ENCODE measurements at regions not wholly inside any gene's neighbourhood (a gene's known extent, or its start where the extent isn't known, plus 50 kb on each side); places are given as distances from the start of the nearest gene placed in this dataset.
A peak's percentile ranks its signal among the peaks of the same experiment; 100 is the strongest.

- Mint-ChIP-seq H3K4me3 (no peak overlapping the region), H3K9me3 (no peaks in the 10 kb centered on the region), H3K4me1 (ENCODE audit: low read depth) (peaks cover 6% of the 10 kb centered on the region; the same call in 1 of the 2 replicates), H3K27ac (no peak overlapping the region), H3K36me3 (ENCODE audit: low read depth) (no peaks in the 10 kb centered on the region), H3K27me3 (ENCODE audit: insufficient read depth) (no peaks in the 10 kb centered on the region; the same call in 1 of the 2 replicates)
- no peak for TF ChIP-seq CTCF (IDR thresholded peaks at IDR 0.05)
- no peak for DNase-seq
These were observed 421.6 kb upstream of the CHST9 start for GRCh38 chr18:27606741-27607140.

GRCh38 chr18:27605107-27605834, 420.2 kb upstream of the CHST9 start:
- Mint-ChIP-seq H3K4me3 (no peak overlapping the region), H3K4me1 (ENCODE audit: low read depth) (peaks cover 6% of the 10 kb centered on the region; the same call in 1 of the 2 replicates), H3K27me3 (ENCODE audit: insufficient read depth) (no peaks in the 10 kb centered on the region; the same call in 1 of the 2 replicates), H3K9me3 (no peaks in the 10 kb centered on the region), H3K27ac (no peak overlapping the region), H3K36me3 (ENCODE audit: low read depth) (no peaks in the 10 kb centered on the region)
- DNase-seq, result peak; percentile 69
- TF ChIP-seq CTCF (IDR thresholded peaks at IDR 0.05), result peak; percentile 92

- Mint-ChIP-seq H3K36me3 (ENCODE audit: low read depth) (no peaks in the 10 kb centered on the region), H3K27me3 (ENCODE audit: insufficient read depth) (no peaks in the 10 kb centered on the region; the same call in 1 of the 2 replicates), H3K4me1 (ENCODE audit: low read depth) (peaks cover 6% of the 10 kb centered on the region; the same call in 1 of the 2 replicates), H3K4me3 (no peak overlapping the region), H3K27ac (no peak overlapping the region), H3K9me3 (no peaks in the 10 kb centered on the region)
- no peak for TF ChIP-seq CTCF (IDR thresholded peaks at IDR 0.05)
- DNase-seq, result peak; percentile 13
These were observed 419.5 kb upstream of the CHST9 start for GRCh38 chr18:27604583-27604982.

GRCh38 chr18:27602092-27602491, 417.0 kb upstream of the CHST9 start:
- no peaks in the 10 kb centered on the region for H3K36me3 Mint-ChIP-seq (ENCODE audit: low read depth)
- H3K4me1 Mint-ChIP-seq (ENCODE audit: low read depth), result peaks cover 6% of the 10 kb centered on the region; the same call in 1 of the 2 replicates
- DNase-seq, result no peak
- H3K4me3 Mint-ChIP-seq, result no peak overlapping the region
- no peak for TF ChIP-seq CTCF (IDR thresholded peaks at IDR 0.05)
- no peaks in the 10 kb centered on the region; the same call in 1 of the 2 replicates for H3K27me3 Mint-ChIP-seq (ENCODE audit: insufficient read depth)
- no peak overlapping the region for H3K27ac Mint-ChIP-seq
- no peaks in the 10 kb centered on the region for H3K9me3 Mint-ChIP-seq

GRCh38 chr18:27600245-27600644, 415.1 kb upstream of the CHST9 start:
- Mint-ChIP-seq H3K27ac (no peak overlapping the region), H3K27me3 (ENCODE audit: insufficient read depth) (peaks cover 4% of the 10 kb centered on the region; the same call in 1 of the 2 replicates), H3K4me3 (no peak overlapping the region), H3K4me1 (ENCODE audit: low read depth) (peaks cover 6% of the 10 kb centered on the region; the same call in 1 of the 2 replicates), H3K36me3 (ENCODE audit: low read depth) (no peaks in the 10 kb centered on the region), H3K9me3 (no peaks in the 10 kb centered on the region)
- DNase-seq, result no peak
- no peak for TF ChIP-seq CTCF (IDR thresholded peaks at IDR 0.05)
